ENCODE measurements at regions not wholly inside any gene's neighbourhood (a gene's known extent, or its start where the extent isn't known, plus 50 kb on each side); places are given as distances from the start of the nearest gene placed in this dataset.

DNA sequence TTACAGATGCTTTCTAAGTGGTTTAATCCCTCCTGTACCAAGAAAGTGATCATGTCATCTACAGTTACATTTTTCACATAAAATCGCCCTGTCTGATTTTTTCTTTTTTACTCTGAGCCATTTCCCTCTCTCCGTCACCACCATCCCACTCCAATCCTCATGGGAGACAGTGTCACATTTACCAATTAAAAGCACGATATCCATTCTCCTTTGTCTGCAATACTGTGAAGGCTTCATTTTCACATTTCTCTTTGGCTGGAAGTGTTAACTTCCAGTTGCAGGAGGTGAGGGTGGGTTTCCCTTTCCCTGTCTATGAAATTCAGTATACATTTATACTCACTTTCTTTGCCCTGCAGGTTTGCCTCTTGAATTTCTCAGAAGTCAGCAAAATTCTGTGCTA lies 372.7 kb upstream of the CNR1 start:
- TF ChIP-seq, protein P1, sequence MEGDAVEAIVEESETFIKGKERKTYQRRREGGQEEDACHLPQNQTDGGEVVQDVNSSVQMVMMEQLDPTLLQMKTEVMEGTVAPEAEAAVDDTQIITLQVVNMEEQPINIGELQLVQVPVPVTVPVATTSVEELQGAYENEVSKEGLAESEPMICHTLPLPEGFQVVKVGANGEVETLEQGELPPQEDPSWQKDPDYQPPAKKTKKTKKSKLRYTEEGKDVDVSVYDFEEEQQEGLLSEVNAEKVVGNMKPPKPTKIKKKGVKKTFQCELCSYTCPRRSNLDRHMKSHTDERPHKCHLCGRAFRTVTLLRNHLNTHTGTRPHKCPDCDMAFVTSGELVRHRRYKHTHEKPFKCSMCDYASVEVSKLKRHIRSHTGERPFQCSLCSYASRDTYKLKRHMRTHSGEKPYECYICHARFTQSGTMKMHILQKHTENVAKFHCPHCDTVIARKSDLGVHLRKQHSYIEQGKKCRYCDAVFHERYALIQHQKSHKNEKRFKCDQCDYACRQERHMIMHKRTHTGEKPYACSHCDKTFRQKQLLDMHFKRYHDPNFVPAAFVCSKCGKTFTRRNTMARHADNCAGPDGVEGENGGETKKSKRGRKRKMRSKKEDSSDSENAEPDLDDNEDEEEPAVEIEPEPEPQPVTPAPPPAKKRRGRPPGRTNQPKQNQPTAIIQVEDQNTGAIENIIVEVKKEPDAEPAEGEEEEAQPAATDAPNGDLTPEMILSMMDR (IDR thresholded peaks at IDR 0.05; ENCODE audit: extremely low read depth, missing control alignments): no peak
- DNase-seq (ENCODE audit: low spot score): no peak

DNA sequence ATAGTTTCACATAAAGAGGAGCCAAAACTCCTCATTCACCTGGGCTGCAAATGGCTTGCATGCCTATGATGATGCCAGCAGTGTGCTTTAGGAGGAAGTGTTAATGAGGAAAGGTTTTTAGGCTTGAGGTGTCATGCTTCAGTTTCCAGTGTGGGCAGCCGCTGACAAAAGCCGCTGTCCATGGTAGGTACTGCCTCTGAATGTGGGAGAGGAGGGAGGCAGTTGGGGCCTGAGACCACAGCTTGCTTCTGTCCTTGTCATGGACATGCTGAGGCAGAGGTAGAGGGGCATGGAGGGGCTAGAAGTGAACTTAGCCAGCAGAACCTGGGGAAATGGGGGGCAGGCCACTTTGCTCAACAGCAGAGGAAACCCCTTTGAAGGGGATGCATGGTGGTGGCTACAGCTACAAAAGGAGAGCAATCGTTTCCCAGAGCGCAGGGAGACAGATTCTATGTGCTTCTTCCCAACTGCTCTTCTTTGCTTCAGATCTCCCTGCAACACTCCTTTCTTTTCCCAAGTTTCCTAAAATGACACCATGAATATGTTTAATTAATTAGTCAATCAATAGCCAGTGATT lies 372.1 kb upstream of the CNR1 start:
- TF ChIP-seq, protein P1 (IDR thresholded peaks at IDR 0.05; ENCODE audit: extremely low read depth, missing control alignments): no peak
- peak; percentile 41 for DNase-seq (ENCODE audit: low spot score)

DNA sequence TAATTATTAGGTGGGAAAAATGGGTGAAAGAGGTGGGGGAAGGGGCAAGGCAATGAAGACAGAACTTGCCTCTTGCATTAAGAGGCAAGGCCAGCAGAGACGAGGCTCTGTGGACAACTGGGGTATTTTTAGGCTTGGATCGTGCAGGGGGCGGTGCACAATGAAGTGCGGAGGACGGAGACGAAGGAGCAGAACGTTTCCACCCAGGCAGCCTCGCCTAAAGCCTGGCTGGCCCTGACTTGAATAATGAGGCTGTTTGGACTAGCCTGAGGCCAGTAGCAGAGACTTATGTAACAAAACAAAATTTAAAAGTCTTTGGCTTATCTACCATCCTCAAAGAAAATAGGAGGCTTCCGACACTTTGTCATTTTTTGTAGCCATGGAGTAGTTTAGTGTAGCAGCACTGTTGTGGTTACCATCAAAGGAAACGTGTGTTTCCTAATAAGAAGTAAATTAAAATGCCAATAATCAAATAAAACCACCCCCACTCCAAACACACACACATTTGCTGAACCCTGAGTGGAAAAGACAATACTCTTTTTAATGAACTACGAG lies 370.0 kb upstream of the CNR1 start:
- TF ChIP-seq, protein P1 (IDR thresholded peaks at IDR 0.05; ENCODE audit: extremely low read depth, missing control alignments): no peak
- no peak for DNase-seq (ENCODE audit: low spot score)

DNA sequence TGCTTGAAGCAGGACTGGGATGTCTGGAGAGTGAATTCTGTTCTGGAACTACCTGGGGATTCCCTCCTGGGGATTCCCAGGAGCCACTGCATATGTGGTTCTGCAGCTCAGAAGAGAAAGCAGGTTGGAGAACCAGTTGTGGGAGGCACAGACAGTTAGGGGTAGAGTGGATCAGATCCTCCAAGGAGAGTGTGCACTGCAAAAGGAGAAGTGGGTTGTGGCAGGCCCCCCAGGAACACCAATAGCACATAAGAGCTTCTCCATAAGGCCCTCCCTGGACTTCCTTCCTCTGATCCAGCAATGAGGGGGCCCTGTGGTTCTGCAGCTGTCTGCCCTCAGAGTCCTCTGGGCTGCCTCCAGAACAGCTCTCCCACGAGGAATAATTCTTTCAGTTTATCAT lies 369.2 kb upstream of the CNR1 start:
- TF ChIP-seq, protein P1 (IDR thresholded peaks at IDR 0.05; ENCODE audit: extremely low read depth, missing control alignments): no peak

DNA sequence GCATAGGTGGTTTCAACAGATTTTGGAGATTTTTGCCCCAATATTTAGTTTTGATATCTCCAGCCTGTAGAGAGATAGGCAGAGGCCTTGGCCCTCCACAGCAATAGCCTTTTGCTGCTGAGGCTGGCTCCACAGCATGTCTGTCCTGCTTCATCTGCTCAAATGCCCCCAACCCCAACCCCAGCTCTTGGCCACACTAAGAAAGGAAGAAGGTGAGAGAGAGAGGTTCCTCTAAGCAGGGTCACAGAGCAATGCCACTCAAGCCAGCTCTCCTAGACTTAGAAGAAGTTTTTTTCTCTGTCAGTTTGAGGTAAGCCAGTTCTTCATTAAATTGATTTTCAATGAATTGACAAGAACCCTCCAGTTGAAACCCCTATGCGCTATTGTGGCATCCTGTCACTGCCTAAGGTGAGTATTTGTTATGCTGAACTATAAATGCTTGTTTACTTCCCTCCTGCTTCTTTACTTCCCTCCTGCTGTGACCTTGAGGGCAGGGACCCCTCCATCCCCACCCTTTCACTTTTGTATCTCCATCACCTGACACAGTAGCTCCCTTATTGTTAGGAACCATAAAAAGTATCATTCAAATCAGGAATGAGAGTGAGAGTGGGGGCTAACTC lies 366.2 kb upstream of the CNR1 start:
- no peak for DNase-seq (ENCODE audit: low spot score)
- TF ChIP-seq, protein P1 (IDR thresholded peaks at IDR 0.05; ENCODE audit: extremely low read depth, missing control alignments): no peak

More for the DNA sequence above, 369.2 kb upstream of the CNR1 start:
- DNase-seq (ENCODE audit: low spot score): peak; percentile 13

DNA sequence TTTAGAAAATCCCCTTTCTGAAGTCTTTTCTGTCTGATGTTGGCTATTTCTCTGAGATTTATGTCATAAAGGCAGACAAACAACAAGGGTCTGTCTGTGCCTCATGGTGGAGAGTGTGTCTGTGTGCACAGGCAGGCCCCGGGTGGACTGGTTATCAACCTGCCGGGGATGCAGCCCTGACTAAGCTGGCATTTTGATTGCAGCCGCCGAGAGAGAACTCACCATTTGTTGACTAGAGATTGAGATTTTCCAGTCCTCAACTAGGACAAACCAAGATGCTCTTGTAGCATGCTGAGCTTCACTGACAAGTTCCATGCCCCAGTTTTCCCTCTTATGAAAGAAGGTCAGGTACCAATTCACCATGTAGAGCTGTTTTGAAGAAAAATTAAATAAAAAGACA lies 363.6 kb upstream of the CNR1 start:
- no peak for DNase-seq (ENCODE audit: low spot score)
- TF ChIP-seq, protein P1 (IDR thresholded peaks at IDR 0.05; ENCODE audit: extremely low read depth, missing control alignments): no peak

DNA sequence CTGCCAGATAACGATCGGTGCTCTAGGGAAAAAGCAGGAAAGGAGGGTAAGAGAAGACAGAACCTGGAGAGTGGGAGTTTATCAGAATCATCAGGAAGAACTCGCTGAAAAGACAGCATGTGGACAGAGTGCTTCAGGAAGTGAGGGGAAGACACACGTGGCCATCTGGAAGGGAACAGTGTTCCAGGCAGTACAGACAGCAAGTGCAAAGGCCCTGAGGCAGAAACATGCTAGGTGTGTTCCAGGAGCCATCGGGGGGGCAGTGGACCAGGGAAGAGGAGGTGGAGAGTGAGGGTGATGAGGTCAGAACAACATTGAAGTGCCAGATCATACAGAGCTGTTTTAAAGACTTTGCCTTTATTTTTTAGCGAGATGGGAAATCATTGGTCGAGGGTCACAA lies 354.3 kb upstream of the CNR1 start:
- DNase-seq (ENCODE audit: low spot score): no peak
- TF ChIP-seq, protein P1 (IDR thresholded peaks at IDR 0.05; ENCODE audit: extremely low read depth, missing control alignments): no peak
